HT1080 (cell line): ENCODE measurements at regions not wholly inside any gene's neighbourhood (a gene's known extent, or its start where the extent isn't known, plus 50 kb on each side); places are given as distances from the start of the nearest gene placed in this dataset.
A peak's percentile ranks its signal among the peaks of the same experiment; 100 is the strongest.
"Not testable (repeated sequence)": the region's sequence is repeated elsewhere in the genome, so short reads cannot be mapped to it uniquely, and the experiment has no call there.

Experiments used
- DNase-seq: peaks from one replicate; pipeline ENCODE4 v3.0.0-alpha.2; 2015; ENCODE audit warnings: low read depth

DNA sequence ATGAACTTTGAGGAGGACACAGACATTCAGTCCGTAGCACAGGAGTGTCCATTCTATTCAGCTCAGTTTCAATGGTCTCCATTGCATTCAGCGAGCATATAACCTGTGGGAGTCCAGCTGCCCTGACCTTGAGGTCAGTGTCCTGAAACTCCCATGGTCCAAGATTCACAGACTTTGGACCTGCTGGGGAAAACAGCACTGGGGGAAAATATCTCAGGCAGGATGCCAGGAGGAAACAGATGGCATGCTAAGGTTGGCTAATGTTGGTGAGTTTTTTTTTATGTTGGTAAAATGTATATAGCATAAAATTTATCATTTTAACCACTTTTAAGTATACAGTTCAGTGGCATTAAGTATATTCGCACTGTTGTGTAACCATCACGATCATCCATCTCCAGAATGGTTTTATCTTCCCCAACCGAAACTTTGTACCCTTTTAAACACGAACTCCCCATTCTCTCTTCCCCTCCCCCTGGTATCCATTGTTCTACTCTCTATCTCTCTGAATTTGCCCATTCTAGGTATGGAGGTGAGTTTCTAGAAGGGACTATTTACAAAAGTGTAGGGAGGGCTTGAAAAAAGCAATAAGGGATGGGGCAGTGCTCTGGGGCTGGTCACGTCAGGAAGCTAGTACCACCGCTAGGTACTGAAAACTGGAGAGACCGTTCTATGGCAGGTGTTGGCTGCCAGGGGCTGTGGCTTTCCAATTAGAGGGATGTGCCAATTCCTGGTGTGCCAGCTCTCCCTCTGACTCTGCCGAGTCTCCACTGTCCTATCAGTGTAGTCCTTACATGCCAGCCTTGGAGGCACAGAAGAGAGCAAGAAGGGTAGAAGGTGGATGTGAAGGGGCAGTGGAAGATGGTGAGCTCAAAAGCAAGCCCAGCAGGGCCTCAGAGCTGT, 85.3 kb downstream of the FOXD2 start:
- no peak for DNase-seq

DNA sequence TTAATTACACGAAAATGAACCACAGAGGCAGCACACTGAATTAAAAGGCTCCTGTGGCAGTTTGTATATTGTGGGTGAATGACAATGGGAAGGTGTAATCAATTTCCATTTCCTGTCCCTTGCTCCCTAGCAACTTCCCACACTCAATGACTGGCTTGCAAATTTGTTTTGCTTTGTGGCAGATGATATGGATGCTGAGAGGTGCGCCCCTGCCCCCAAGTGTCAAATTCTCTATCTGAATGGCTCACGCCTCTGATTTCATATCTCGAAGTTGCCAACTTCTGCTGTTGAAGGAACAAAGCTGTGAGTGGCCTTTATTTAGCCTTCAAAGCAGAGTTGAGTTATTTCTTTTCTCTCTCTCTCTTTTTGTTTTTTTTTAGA, 86.0 kb downstream of the FOXD2 start:
- no peak for DNase-seq

DNA sequence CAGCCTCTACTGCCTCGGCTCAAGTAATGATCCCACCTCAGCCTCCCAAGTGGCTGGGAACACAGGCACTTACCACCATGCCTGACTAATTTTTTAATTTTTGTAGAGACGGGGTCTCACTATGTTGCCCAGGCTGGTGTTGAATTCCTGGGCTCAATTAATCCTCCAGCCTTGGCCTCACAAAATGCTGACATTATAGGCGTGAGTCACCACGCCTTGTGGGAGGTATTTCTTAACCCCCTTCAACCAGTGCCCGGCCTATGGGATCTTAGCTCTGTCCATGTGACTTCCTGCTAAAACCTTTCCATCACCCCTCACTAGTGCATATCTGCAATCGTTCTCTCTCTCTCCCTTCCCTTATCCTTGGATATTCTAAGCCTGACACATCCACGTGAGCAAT, 86.4 kb downstream of the FOXD2 start:
- DNase-seq, result peak; percentile 50

DNA sequence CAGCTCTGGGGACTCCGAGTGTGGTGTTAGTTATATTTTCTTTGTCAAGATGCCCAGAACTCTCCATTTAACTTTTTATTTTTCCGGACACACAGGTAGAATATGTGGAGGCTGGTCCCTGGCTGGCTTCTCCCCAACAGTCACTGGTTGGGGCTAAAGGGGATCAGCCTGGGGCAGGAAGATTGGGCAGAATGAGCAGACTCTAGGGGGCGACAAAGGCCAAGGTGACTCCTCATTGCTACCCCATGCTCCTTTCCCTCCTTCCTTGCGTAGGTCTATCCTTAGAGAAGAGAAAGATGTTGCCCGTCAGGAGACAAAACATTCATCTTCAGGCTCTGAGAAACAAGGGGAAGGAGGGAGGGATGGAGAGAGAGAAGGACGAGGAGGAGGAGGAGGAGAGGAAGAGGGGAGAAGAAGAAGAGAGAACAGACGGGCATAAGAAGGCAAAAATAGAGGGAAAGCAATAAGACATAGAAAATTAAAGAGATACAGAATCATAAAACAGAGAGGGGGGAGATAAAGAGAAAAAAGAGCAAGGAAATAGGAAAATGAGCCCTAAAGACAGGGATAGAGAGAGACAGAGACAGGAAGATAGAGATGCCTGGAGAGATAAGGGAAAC, 89.9 kb downstream of the FOXD2 start:
- peak; percentile 26 for DNase-seq

DNA sequence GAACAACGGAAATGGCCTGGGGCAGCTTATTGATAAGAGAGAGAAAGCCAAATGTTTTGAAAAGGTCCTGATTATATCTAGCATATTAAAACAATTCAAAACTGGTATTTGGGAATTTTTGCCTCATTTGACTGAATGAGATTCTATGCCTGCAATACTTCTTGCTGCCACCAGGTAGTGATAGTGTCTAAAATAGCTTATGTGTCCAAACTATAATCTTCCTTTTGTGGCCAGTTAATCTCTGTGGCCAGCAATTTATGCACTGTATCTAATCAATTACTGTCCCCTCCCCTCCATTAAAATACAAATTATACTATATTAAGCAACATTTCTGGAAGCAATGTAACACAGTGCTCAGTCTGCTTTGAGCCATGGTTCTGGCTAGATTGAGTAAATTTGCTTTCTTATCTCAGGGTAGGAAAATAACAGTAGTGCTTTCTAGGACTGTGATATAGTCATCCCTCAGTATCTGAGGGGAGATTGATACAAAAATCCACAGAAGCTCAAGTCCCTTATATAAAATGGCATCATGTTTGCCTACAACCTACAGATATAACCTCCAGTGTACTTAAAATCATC, 91.8 kb downstream of the FOXD2 start:
- DNase-seq, result no peak

DNA sequence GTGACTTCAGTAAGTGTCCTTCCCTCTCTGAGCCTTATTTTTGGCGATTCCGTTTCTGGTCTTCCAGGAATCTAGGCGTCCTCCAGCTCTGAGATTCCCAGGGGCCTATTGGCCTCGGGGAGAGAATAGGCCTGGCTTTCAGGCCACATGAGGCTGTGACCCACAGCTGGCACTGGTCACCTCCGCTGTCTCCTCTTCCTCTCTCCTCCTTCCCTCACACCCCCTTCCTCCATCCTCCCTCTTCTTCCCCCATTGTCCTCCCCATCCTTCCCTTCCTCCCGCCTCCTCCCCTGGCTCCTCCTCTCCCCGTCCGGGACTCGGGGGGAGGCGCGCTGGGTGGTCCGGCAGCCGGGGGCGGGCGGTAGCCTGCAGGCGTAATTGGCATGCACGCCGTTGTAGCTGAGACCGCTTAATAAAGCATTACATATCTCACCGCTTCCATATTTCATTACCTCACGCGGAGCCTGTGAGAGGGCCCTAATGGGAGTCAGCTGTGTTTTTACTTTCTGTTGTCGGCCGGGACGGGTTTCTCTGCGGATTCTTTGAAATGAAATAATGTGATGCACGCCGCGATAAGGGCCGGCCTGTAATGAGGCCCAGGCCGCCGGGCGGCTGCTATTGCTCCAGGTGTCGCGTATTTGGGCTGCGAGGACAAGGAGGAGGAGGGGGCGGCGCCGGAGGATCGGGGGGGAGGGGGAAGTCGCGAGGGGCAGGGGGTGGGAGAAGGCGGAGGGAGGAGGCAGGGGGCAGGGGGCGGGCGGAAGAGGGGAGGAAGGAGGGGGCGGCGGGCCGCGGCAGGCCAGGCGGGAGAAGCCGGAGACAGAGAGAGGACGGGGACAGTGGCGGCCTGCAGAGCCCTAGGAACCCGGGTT, 95.3 kb downstream of the FOXD2 start:
- no peak for DNase-seq

DNA sequence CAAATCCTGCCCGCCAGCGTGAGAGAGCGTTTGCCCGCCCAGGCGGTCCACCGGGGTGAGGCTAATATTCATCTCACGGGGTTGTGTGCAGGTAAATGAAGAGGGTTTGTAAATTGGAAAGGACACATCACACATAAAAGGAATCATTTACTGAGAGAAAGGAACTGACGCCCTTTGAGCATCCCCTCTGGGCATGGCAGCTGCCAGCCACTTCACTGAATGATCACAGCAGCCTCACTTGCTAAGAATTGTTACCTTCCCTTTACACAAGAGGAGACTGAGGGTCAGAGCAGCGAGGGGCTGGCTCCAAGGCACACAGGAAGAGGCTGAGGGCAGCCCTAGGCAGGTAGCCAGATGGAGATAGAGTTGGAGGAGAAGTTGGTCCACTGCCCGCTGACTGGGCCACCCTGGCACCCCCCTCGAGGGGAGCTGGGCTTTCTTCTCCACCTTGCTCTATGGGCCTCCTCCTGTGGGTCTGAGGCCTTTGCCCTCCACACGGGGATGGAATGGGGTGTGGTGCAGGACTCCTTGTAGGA, 96.0 kb downstream of the FOXD2 start:
- DNase-seq, result no peak

DNA sequence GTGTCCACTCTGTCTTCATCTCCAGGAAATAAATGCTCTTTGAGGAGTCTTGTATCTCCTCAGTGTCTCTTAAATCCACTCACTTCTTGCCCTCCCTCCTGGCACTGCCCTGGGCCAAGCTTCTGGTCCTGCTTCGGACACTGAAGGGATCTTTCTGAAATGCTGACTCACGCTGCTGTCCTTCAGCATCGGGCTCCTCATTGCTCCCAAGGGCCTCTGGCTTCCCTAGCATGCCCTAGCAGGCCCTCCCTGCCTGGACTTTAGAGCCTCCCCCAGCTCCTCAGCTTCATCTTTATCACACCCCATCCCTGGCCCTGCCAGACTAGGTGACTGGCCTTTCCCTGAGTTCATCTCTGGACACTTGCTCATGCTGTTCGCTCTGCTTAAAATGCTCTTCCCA, 96.6 kb downstream of the FOXD2 start:
- no peak for DNase-seq

DNA sequence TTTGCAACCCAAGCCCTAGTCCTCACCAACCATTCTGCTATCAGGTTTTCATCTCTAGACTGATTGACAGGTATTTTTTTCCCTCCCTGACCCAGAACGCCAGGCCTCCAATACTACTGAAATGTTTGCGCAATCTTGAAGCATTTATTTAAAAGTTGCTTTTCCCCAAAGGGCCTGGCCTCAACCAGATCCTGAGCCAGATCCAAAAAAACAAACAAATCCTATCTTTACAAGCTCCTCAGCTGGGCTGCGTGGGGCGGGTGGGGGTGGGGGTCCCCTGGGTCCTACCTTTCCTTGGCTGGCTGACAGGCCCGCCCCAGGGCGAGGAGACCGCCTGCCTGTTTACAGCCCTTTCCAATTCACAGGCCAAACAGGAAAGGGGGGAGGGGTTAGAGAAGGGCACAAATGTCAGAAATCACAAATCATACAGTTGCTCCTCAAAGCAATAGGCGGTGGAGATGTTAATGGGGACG, 98.8 kb downstream of the FOXD2 start:
- DNase-seq, result no peak

DNA sequence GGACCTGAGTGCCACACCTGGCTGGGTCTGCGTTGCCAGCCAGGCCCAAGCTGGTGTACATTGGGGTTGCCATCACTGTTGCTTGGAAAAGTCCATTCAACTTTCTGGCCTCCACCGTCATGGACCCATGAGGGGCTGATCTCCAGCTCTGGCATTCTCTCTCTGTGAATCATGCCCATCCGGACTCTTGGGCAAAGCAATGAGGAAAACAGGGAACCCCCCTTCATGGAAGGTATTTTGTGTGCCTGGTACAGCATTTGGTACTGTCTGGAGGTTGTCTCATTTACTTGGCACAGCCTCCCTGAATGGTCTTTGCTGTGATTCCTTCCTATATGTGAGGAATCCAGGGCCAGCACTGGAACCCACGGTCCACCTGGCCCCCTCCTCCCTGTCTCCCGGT, 99.4 kb downstream of the FOXD2 start:
- no peak for DNase-seq

DNA sequence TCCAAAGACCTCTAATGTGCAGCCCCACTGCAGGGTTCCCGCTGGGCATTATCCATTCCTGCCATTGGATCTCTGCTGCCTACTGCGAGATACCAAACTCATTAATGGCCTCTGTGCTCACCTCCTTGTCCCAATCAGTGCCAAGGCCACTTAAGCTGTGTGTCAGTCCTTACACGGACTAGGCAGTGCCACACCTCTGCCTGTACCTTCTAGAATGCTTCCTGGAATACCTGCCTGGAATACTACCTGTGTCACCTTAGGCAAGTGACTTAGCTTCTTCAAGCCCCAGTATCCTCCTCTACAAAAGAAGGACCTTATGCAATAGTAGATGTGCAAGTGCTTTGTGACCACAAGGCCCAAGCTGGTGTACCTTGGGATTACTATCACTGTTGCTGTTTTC, 100.1 kb downstream of the FOXD2 start:
- no peak for DNase-seq

DNA sequence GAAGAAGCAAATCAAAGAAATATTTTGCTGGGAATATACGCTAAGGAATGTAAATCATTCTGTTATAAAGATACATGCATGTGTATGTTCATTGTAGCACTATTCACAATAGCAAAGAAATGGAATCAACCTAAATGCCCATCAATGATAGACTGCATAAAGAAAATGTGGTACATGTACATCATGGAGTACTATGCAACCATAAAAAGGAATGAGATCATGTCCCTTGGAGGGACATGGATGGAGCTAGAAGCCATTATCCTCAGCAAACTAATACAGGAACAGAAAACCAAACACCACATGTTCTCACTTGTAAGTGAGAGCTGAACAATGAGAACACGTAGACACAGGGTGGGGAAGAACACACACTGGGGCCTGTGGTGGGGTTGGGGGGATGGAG, 100.7 kb downstream of the FOXD2 start:
- not testable (repeated sequence) for DNase-seq

DNA sequence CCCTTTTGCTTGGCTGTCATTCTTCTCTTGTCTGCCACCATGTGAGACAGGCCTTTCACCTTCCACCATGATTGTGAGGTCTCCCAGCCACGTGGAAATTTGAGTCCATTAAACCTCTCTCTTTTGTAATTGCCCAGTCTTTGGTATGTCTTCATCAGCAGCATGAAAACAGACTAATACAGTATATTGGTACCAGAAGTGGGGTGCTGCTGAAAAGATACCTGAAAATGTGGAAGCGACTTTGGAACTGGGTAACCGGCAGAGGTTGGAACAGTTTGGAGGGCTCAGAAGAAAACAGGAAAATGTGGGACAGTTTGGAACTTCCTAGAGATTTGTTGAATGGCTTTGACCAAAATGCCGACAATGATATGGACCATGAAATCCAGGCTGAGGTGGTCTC, 103.9 kb downstream of the FOXD2 start:
- DNase-seq, result not testable (repeated sequence)

DNA sequence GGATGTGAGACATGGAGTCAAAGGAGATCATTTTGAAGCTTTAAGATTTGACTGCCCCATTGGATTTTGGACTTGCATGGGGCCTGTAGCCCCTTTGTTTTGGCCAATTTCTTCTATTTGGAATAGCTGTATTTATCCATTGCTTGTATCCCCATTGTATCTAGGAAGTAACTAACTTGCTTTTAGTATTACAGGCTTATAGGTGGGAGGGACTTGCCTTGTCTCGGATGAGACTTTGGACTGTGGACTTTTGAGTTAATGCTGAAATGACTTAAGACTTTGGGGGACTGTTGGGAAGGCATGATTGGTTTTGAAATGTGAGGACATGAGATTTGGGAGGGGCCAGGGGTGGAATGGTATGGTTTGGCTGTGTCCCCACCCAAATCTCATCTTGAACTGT, 105.2 kb downstream of the FOXD2 start:
- not testable (repeated sequence) for DNase-seq

DNA sequence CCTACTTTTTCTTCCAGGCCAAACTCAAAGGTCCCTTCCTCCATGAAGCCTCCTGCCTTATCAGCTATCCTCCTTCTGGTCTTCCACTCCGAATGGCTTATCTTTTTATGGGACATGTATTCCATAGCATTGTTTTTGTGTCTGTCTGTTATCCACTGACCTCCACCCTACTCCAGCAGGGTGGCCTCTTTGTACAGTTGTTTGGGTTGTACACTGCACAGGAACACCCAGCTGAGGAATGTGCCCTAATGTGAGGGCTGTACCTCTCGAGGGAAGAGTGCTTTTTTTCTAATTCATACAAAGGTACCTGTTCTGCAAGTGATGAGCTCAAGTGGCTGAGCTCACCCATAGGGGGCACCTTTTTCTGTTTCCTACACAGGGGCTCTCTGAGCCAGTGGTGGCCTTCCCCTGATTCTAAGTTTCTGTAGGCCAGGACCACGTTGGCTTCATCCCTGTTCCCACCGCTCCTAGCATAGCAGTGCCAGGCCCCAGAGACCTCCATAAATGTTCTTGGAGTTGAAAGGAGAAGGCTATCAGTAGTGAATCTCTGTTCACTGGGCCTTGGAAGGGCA, 108.2 kb downstream of the FOXD2 start:
- no peak for DNase-seq

DNA sequence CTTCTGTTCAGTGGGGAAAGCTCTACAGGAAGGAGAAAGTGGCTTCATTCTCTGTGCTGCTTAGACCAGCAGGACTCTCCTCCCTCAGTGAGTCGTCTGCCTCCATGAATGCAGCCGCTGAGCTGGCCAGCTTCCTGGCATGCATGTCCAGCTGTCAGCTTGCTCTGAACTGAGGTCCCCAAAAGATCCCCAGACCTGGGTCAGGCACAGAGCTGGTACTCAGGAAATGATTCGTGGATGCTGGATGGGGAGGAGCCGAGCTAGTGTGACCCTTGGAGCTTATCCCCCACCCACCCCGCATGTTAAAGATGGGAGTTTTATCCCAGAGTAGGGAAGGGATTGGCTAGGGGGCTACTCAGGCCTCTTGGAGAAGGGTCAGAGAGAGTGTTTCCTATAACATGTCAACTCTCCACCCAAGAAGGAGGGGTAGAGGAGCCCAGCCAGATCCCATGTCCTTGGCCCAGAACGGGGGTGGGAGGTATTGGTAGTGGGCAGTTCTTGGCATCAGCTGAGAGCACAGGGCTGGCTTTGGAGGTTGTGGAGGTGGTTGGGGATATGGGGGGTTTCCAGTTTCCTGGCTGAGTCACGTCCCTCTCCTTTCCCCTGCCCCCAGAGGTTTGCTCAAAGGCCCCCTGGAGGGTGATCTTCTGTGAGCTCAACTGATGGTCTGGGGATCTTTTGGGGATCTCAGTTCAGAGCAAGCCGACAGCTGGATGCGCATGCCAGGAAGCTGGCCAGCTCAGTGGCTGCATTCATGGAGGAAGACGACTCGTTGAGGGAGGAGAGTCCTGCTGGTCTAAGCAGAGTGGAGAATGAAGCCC, 110.1 kb downstream of the FOXD2 start:
- peak; percentile 20 for DNase-seq

DNA sequence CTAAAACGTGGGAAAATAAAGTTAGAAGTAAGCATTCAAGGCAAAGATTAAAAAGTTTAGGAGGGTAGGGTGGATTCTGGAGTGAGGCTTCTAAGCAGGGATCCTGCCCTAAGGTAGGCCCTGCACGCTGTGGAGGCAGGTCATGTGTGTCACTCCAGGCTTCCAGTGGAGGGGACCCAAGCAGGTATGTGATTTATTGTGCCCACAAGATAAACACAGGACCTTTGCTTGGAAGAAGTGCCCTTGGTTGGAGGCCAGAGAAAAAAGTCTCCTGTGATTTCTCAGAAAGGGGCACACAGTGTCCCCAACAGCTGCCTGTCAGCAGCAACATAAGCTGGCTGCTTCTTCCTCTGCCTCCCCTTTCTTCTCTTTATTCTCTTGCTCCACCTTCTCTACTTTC, 110.8 kb downstream of the FOXD2 start:
- no peak for DNase-seq

DNA sequence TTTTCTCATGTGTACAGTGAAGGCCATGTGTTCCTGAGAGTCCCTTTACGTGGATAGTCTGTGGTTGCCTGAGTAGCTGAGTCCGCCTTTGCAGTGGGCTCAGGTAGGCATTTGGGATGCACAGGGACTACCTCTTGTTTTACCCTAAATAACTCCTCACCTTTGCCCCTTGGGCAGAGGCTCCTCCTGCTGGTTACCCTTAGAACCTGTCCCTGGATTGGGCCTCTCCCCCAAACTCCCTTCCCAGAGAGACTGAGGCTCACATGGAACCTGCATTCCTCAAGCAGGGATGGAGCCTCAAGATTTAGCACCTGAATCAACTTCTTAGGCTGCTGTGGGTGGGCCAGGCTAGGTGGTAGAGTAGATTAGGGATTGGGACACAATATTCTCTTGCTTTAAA, 111.7 kb downstream of the FOXD2 start:
- no peak for DNase-seq

DNA sequence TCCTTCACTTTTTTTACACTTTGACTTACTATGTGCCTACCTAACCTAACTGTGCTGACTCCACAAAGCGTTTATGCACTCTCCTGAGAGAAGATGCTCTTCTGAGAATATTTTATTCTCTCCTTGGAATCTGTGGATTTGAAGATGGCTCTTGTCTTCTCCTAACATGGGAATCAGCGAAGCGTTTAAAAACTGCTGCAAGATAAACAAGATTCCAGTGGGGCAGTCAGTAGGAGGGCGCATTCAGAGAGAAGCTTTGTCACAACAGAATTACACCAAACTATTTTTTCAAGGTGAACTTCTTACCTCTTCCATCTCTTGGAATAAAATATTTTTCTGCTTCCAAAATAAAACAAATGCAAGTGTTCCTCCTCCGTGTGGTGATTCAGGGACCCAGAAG, 113.1 kb downstream of the FOXD2 start:
- DNase-seq, result no peak

DNA sequence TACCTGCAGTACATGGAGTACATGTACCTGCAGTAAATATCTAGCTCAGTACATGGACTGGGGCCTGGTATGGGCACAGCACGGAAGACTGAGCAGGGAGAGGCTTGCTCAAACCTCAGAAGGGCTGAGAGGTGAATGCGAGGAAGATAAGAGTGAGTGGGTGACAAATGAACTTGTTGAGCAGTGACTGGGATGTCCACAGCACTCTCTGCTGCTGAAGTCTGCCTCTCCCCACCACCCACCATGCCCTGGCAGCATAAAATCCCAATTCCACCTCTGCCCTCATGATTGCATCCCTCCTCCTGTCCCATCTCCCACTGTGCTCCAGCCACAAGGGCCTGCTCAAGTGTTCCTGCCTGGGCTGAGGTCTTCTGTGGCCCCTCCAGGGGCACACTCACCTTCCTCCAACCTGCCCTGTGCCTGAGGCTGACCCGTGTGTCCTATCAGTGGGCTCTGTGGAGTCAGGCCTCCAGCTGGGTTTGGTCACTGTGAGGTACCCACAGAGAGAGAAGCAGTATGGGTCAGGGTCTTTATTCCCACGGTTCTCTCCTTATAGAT, 114.2 kb downstream of the FOXD2 start:
- no peak for DNase-seq
